Activated CD8-positive, alpha-beta memory T cell treated with anti-CD3 and anti-CD28 coated beads for 1 hour (primary cell): ENCODE measurements at regions not wholly inside any gene's neighbourhood (a gene's known extent, or its start where the extent isn't known, plus 50 kb on each side); places are given as distances from the start of the nearest gene placed in this dataset.

Source experiments
- DNase-seq, 2 donors: peaks; one replicate each; pipeline ENCODE4 v3.0.0-alpha.2; 2020; ENCODE audit warnings: low read depth in 1 of 2; ENCODE audit errors: extremely low read depth in 1 of 2

GRCh38 chr5:7955476-7955875, 86.5 kb downstream of the MTRR start:
- DNase-seq, result no peak

- DNase-seq, result no peak
These were observed 88.4 kb downstream of the MTRR start for GRCh38 chr5:7957329-7957728.

DNA sequence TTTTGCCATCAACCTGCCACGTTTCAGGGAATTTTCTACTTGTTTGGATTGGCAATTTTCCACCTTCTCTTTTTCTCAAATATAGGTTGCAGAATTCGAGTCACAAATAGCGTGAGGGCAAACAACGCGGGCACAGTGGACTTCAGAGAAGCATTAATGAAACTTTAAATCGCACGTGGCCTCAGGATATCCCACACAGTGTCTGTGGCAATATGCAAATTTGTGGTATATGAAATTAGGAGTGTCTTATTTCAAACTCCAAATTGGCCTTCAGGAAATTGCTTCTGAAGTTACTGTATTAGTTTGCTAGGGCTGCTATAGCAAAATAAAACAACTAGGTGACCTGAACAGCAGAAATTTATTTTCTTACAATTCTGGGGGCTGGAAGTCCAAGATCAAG, 91.2 kb downstream of the MTRR start:
- no peak for DNase-seq

DNA sequence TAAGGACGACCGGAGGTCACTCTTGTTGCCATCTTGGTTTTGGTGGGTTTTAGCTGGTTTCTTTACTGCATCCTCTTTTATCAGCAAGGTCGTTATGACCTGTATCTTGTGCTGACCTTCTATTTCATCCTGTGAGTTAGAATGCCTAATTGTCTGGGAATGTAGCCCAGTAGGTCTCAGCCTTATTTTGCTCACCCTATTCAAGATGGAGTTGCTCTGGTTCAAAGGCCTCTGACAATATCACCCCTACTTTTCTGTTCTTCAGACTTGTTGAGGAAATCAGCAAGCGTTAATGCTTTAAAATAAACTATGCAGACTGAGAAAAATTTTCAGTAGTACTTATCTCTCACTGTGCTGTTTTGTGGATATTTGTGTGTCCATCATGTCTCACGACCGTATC, 92.6 kb downstream of the MTRR start:
- DNase-seq, result no peak

DNA sequence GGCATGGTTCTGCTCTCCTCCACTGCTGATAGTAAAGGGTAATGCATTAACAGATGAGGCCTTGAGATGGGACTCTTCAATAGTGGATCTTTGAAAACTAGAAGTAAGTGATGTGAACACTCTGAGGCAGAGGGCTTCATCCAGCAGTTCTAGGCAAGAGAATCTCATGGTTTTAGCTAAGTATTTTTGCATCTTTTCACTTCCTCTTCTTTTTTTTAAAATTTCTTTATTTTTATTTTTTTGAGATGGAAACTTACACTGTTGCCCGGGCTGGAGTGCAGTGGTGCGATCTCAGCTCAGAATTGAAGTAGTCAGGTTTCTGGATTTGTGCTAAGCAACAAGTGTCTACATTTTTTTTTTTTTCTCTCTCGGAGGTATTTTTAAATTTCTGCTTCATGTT, 101.9 kb downstream of the MTRR start:
- no peak for DNase-seq

- no peak for DNase-seq
These were observed 107.7 kb downstream of the MTRR start for GRCh38 chr5:7976411-7977190.

DNA sequence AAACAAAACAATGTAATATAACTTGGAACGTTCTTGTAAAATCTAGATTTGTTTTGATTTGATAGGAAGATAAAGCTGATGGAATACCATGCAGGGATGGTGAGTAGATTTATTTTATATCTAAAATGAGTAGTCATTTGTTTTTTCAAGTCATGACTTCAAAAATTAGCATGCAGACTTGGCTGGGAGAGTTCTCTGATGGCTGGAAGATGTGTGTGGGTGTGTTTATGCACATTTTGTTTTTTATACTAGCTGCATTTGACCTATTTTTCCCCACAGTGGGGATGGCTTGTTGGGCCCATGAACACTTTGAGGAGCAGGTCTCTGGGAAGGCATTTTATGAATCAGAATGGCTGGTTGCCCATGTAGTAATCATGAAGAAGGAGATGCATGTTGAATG, 109.2 kb downstream of the MTRR start:
- DNase-seq, result no peak

GRCh38 chr5:7978991-7979390, 110.0 kb downstream of the MTRR start:
- no peak for DNase-seq

DNA sequence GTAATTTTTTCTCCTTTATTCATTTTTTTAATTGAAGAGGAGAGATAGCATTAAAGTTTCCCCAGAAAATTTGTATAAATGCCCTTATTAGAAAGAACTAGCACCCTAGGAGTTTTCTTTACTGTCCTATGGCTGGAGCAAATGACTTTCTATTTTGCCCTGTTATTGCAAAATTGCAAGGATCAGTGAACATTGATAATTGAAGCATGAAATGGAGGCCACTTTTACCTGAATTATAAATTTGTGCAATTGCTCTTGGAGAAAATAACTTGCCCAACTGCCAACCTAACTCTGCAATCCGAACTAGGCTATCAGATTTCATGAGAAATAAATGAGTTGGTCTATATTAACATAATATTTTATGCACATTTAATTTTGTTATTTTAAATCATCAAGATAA, 111.9 kb downstream of the MTRR start:
- DNase-seq, result no peak

DNA sequence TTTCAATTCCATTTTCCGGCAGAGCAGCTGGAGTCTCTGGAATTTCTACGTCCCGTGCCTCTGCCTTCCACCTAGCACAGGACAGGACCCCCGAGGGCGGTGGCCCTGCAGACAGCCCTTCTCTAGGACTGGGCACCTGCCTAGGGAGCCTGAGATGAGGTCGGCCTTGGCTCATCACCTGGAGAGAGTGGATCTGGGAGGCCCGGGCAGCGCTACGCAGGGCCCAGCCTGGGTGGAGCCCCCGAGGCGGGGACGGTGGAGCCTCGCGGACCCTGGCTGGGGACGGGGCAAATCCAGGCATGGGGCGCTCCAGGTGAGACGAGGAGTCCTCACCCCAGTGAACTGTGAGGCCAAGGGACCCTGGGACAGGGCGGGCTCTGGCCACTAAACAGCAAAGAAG, 114.5 kb downstream of the MTRR start:
- DNase-seq, result no peak

- DNase-seq, result no peak
These were observed 122.3 kb downstream of the MTRR start for GRCh38 chr5:7991125-7991821.

GRCh38 chr5:7995688-7996294, 126.8 kb downstream of the MTRR start:
- DNase-seq, result no peak

- no peak for DNase-seq
These were observed 136.5 kb downstream of the MTRR start for GRCh38 chr5:8005416-8005815.

GRCh38 chr5:8012131-8012977, 143.4 kb downstream of the MTRR start:
- DNase-seq, result no peak

DNA sequence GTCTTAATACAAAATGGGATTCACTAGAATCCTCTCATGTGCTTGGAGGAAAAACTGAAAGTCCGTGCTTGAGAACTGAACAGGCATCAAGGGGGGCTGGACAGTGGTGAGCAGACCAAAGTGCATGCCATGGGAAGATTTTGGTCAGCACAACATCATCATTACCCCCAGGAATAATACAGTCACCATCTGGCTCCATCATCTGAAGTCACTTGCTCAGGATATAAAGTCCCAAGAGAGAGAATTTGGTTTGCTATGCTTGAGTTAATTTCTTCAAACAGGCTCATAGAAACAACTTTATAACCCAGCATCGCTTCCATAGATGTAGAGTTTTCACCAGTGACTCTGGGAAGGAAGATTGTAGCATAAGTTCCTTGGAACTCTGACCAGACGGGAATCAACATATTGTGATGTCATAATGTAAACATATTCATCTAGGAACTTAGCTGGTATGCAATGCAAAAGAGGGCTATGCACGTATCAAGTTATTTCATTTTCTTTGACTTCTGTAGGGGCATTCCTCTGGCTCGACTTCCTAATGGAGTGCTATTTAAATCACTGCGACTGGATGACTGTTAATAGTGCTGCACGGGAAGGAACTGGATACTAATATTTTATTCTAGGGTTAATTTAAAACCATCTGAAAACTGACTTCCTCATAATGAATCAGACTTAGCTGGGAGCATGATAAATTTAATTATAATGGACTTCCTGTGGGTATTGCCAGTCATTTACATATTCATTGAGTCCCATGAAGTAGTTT, 145.2 kb downstream of the MTRR start:
- no peak for DNase-seq

DNA sequence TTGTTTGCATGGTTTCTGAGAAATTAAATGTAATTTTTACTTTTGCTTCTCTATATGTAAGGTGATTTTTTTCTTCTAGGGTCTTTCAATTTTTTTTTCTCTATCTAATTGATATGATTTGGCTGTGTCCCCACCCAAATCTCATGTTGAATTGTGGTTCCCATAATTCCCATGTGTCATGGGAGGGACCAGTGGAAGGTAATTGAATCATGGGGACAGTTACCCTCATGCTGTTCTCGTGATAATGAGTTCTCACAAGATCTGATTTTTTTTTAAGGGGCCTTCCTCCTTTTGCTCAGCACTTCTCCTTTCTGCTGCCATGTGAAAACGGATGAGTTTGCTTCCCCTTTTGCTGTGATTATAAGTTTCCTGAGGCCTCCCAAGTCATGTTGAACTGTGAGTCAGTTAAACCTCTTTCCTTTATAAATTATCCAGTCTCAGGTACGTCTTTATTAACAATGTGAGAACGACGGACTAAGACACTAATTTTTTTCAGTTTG, 150.8 kb downstream of the MTRR start:
- no peak for DNase-seq

DNA sequence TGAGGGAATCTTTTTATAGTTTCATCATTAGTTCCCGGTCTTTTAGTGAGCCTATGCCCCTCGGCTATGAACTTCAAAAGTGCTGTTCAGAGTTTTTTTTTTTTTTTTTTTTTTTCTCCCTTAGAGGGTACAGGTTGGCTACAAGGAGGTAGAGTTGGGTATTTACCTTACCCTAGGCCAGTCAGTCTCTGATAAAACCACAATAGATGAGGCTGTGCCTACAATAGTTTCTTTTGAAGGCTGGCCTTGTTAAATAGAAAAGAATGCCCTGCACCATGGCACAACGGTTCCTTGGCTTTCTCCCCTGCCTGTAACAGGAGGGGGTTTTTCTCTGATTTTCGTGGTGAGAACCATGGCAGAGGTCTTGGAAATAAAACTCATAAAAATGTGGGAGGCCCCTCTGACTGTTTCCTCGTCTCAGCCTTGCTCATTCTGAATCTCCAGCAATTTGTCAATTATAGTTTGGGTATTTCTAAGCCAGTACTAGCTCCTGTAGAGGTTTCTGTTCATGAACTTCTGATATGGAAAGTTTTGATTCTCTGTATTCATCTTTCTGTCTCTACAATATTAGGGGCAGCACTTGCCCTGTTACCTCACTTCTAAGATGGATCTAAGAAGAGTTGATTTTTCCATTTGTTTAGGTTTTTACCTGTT, 152.0 kb downstream of the MTRR start:
- no peak for DNase-seq

- no peak for DNase-seq
These were observed 159.3 kb downstream of the MTRR start for GRCh38 chr5:8028243-8028642.

DNA sequence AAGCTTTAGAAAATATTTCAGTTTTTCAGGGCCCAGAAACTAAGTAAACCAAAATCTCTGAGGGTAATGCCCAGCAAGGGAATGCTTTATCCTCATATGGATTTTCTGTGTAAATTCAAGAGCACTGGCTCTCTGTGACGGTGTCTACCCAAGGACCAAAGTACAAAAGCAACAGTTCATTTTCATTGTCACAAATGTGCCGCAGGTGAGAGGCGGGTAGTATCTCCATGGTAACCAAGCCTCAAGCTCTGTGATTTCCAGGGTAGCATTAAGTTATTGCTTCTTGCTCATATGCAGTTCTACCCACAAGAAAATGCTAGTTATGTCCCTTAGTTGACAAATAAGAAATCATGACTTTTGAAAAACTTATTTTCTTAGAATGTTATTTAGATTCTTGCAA, 164.3 kb downstream of the MTRR start:
- DNase-seq, result no peak

- no peak for DNase-seq
These were observed 165.9 kb downstream of the MTRR start for GRCh38 chr5:8034852-8035251.
